Tibial nerve (tissue), 4 donors: ENCODE measurements at regions not wholly inside any gene's neighbourhood (a gene's known extent, or its start where the extent isn't known, plus 50 kb on each side); places are given as distances from the start of the nearest gene placed in this dataset.

Source experiments
- DNase-seq, 2 donors: peaks; one replicate each; pipeline ENCODE4 v3.0.0-alpha.2; 2019; ENCODE audit warnings: low spot score in 2 of 2
- H3K27ac ChIP-seq, 4 donors: fragments of 200-600 bp; sonication (generic) in 3 of 4; one replicate each; pipeline ENCODE4 v1.5.1; 2017 to 2019; ENCODE audit warnings: mild to moderate bottlenecking in 1 of 4
- H3K27me3 ChIP-seq, 2 donors: fragments of 200-600 bp; sonication (generic) in 1 of 2; one replicate each; pipeline versions ENCODE4 v1.5.1 to v1.6.0; 2017 to 2019
- H3K36me3 ChIP-seq, 3 donors: fragments of 200-600 bp; sonication (generic); one replicate each; pipeline ENCODE4 v1.5.1; 2018 to 2019
- H3K4me1 ChIP-seq, 4 donors: fragments of 200-600 bp; sonication (generic) in 3 of 4; one replicate each; pipeline ENCODE4 v1.5.1; 2017 to 2019
- H3K4me3 ChIP-seq, 4 donors: fragments of 200-600 bp; sonication (generic) in 3 of 4; one replicate each; pipeline ENCODE4 v1.5.1; 2017 to 2019; ENCODE audit warnings: mild to moderate bottlenecking in 1 of 4, moderate library complexity in 1 of 4
- H3K9me3 ChIP-seq, 4 donors: fragments of 200-600 bp; sonication (generic) in 3 of 4; one replicate each; pipeline ENCODE4 v1.5.1; 2017 to 2019
- EP300 ChIP-seq, 2 donors: sonication (generic); formaldehyde crosslinking; IDR thresholded peaks; one replicate each; pipeline ENCODE4 v1.6.1; 2017; ENCODE audit warnings: antibody characterized with exemption in 2 of 2, mild to moderate bottlenecking in 1 of 2
- POLR2A ChIP-seq, 2 donors: fragments of 450-650 bp; IDR thresholded peaks; one replicate each; pipeline ENCODE4 v1.6.1; 2017; ENCODE audit warnings: antibody characterized with exemption in 2 of 2, mild to moderate bottlenecking in 2 of 2, moderate library complexity in 2 of 2
- WGBS, 2 donors: methylation state at CpG; one replicate each; pipeline ENCODE4 v1.1.5; 2018; 5-methylcytosine and 5-hydroxymethylcytosine counted together
- TF ChIP-seq, protein P1 (sequence below), 5 experiments: fragments of 200-600 bp in 3 of 5; fragments of 450-650 bp in 2 of 5; sonication (generic) in 3 of 5; IDR thresholded peaks; one replicate each; pipeline ENCODE4 v1.5.1; 2016 to 2019; ENCODE audit warnings: antibody characterized with exemption in 5 of 5, mild to moderate bottlenecking in 3 of 5, moderate library complexity in 2 of 5

DNA sequence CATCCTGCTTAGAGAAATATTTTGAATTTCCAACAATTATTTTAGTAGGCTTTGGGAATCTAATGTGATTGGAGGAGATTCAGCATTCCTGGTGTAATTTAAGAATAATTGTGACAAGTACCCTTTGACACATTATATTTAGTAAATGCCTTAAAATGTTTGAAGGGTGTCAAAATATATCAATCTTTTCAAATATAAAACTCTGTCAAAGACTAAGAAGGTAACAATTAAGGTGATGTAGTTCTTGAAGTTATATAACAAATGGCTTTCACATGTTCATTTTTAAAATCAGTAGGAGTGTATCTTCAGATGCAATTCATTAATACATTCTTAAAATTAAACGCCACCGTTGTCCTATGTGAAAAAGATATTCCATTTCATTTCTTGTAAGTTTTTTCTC lies 1977.1 kb upstream of the CDH9 start:
- DNase-seq: no peak
- no peak overlapping the region for H3K4me3 ChIP-seq
- WGBS, 2 donors: 83 to 89% methylated on average over 2 of the region's 2 CpGs
- H3K9me3 ChIP-seq: no peaks in the 10 kb centered on the region
- no peaks in the 10 kb centered on the region for H3K36me3 ChIP-seq
- H3K27me3 ChIP-seq: no peaks in the 10 kb centered on the region
- no peak overlapping the region for H3K27ac ChIP-seq
- no peak for TF ChIP-seq POLR2A (IDR thresholded peaks at IDR 0.05)
- TF ChIP-seq, protein P1, sequence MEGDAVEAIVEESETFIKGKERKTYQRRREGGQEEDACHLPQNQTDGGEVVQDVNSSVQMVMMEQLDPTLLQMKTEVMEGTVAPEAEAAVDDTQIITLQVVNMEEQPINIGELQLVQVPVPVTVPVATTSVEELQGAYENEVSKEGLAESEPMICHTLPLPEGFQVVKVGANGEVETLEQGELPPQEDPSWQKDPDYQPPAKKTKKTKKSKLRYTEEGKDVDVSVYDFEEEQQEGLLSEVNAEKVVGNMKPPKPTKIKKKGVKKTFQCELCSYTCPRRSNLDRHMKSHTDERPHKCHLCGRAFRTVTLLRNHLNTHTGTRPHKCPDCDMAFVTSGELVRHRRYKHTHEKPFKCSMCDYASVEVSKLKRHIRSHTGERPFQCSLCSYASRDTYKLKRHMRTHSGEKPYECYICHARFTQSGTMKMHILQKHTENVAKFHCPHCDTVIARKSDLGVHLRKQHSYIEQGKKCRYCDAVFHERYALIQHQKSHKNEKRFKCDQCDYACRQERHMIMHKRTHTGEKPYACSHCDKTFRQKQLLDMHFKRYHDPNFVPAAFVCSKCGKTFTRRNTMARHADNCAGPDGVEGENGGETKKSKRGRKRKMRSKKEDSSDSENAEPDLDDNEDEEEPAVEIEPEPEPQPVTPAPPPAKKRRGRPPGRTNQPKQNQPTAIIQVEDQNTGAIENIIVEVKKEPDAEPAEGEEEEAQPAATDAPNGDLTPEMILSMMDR (IDR thresholded peaks at IDR 0.05): no peak
- TF ChIP-seq EP300 (IDR thresholded peaks at IDR 0.05): no peak
- no peaks in the 10 kb centered on the region for H3K4me1 ChIP-seq

GRCh38 chr5:29005386-29005785 lies 1967.0 kb upstream of the CDH9 start:
- 31 to 46% methylated on average over 3 of the region's 3 CpGs for WGBS, 2 donors
- Histone ChIP-seq H3K27ac (no peak overlapping the region), H3K4me3 (no peak overlapping the region), H3K9me3 (no peaks in the 10 kb centered on the region), H3K27me3 (no peaks in the 10 kb centered on the region), H3K4me1 (no peaks in the 10 kb centered on the region), H3K36me3 (no peaks in the 10 kb centered on the region)
- no peak for TF ChIP-seq EP300 (IDR thresholded peaks at IDR 0.05)
- TF ChIP-seq, protein P1 (IDR thresholded peaks at IDR 0.05): no peak
- TF ChIP-seq POLR2A (IDR thresholded peaks at IDR 0.05): no peak
- no peak for DNase-seq

GRCh38 chr5:29002481-29002880 lies 1964.1 kb upstream of the CDH9 start:
- no peaks in the 10 kb centered on the region for H3K27me3 ChIP-seq
- no peaks in the 10 kb centered on the region for H3K4me1 ChIP-seq
- no peaks in the 10 kb centered on the region for H3K9me3 ChIP-seq
- H3K4me3 ChIP-seq: no peak overlapping the region
- no peak for DNase-seq
- WGBS, 2 donors: 77 to 84% methylated on average over 6 of the region's 6 CpGs
- H3K36me3 ChIP-seq: no peaks in the 10 kb centered on the region
- no peak overlapping the region for H3K27ac ChIP-seq
- no peak for TF ChIP-seq EP300 (IDR thresholded peaks at IDR 0.05)
- TF ChIP-seq POLR2A (IDR thresholded peaks at IDR 0.05): no peak
- TF ChIP-seq, protein P1 (IDR thresholded peaks at IDR 0.05): no peak

DNA sequence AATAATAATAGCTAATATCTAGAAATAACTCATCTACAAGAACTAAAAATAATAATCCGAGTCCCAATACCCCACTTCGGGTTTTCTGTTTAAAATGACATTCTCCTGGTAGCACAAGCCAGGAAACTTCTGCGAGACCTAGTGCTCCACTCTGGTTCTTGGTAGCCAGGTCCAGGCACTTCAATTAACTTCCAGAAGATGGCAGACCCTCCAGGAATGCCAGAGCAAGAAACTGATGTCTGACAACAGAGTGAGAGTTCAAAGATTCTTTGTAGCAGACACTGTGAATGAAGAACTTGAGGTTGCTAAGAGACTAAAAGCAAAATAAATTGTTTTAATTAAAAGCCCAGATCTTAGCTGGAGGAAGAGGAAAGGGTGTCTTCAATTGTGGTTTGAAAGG lies 1963.3 kb upstream of the CDH9 start:
- no peak for DNase-seq
- no peaks in the 10 kb centered on the region for H3K36me3 ChIP-seq
- 78 to 86% methylated on average over 3 of the region's 3 CpGs for WGBS, 2 donors
- TF ChIP-seq POLR2A (IDR thresholded peaks at IDR 0.05): no peak
- TF ChIP-seq, protein P1 (IDR thresholded peaks at IDR 0.05): no peak
- no peak for TF ChIP-seq EP300 (IDR thresholded peaks at IDR 0.05)
- H3K4me3 ChIP-seq: no peak overlapping the region
- no peak overlapping the region for H3K27ac ChIP-seq
- H3K27me3 ChIP-seq: no peaks in the 10 kb centered on the region
- no peaks in the 10 kb centered on the region for H3K9me3 ChIP-seq
- no peaks in the 10 kb centered on the region for H3K4me1 ChIP-seq

GRCh38 chr5:28984639-28985038 lies 1946.3 kb upstream of the CDH9 start:
- peaks cover 0 to 16% (median 2%) of the 10 kb centered on the region in 4 donors for H3K9me3 ChIP-seq
- TF ChIP-seq POLR2A (IDR thresholded peaks at IDR 0.05): no peak
- no peak for TF ChIP-seq EP300 (IDR thresholded peaks at IDR 0.05)
- TF ChIP-seq, protein P1 (IDR thresholded peaks at IDR 0.05): no peak
- H3K4me3 ChIP-seq: no peak overlapping the region
- H3K27ac ChIP-seq: no peak overlapping the region
- 81 to 91% methylated on average over 2 of the region's 2 CpGs for WGBS, 2 donors
- H3K36me3 ChIP-seq: no peaks in the 10 kb centered on the region
- DNase-seq: no peak
- no peaks in the 10 kb centered on the region for H3K4me1 ChIP-seq
- H3K27me3 ChIP-seq: no peaks in the 10 kb centered on the region
